ENCODE measurements at regions not wholly inside any gene's neighbourhood (a gene's known extent, or its start where the extent isn't known, plus 50 kb on each side); places are given as distances from the start of the nearest gene placed in this dataset.

GRCh38 chr21:35838350-35838749 lies 222.0 kb downstream of the SETD4 start:
- DNase-seq (ENCODE audit: low read depth) = no peak
- no peak for TF ChIP-seq CTCF (conservative IDR thresholded peaks at IDR 0.05; ENCODE audit: low read length)
- H3K4me3 ChIP-seq (ENCODE audit: low read length) = no peak overlapping the region

GRCh38 chr21:35833991-35834390 lies 226.3 kb downstream of the SETD4 start:
- TF ChIP-seq CTCF (conservative IDR thresholded peaks at IDR 0.05; ENCODE audit: low read length) = no peak
- H3K4me3 ChIP-seq (ENCODE audit: low read length) = no peak overlapping the region
- no peak for DNase-seq (ENCODE audit: low read depth)

- H3K4me3 ChIP-seq (ENCODE audit: low read length) = no peak overlapping the region
- no peak for DNase-seq (ENCODE audit: low read depth)
- TF ChIP-seq CTCF (conservative IDR thresholded peaks at IDR 0.05; ENCODE audit: low read length) = no peak
These were observed 226.9 kb downstream of the SETD4 start for GRCh38 chr21:35833388-35833787.

- DNase-seq (ENCODE audit: low read depth) = no peak
- TF ChIP-seq CTCF (conservative IDR thresholded peaks at IDR 0.05; ENCODE audit: low read length) = no peak
- no peak overlapping the region for H3K4me3 ChIP-seq (ENCODE audit: low read length)
These were observed 229.1 kb downstream of the SETD4 start for GRCh38 chr21:35831230-35831629.

GRCh38 chr21:35829067-35829466 lies 231.3 kb downstream of the SETD4 start:
- H3K4me3 ChIP-seq (ENCODE audit: low read length) = no peak overlapping the region
- no peak for TF ChIP-seq CTCF (conservative IDR thresholded peaks at IDR 0.05; ENCODE audit: low read length)
- no peak for DNase-seq (ENCODE audit: low read depth)

GRCh38 chr21:35828161-35828560 lies 232.2 kb downstream of the SETD4 start:
- no peak for DNase-seq (ENCODE audit: low read depth)
- TF ChIP-seq CTCF (conservative IDR thresholded peaks at IDR 0.05; ENCODE audit: low read length) = no peak
- no peak overlapping the region for H3K4me3 ChIP-seq (ENCODE audit: low read length)

- no peak for DNase-seq (ENCODE audit: low read depth)
- TF ChIP-seq CTCF (conservative IDR thresholded peaks at IDR 0.05; ENCODE audit: low read length) = no peak
- H3K4me3 ChIP-seq (ENCODE audit: low read length) = no peak overlapping the region
These were observed 233.3 kb downstream of the SETD4 start for GRCh38 chr21:35827004-35827403.
